GM19395 (cell line): ENCODE measurements at regions not wholly inside any gene's neighbourhood (a gene's known extent, or its start where the extent isn't known, plus 50 kb on each side); places are given as distances from the start of the nearest gene placed in this dataset.

Source experiments
- ATAC-seq: cut with Tn5 transposase; IDR thresholded peaks from one replicate; pipeline ENCODE4 v1.9.1; 2021; ENCODE audit warnings: mild to moderate bottlenecking, moderate library complexity; ENCODE audit not compliant: unreplicated experiment

DNA sequence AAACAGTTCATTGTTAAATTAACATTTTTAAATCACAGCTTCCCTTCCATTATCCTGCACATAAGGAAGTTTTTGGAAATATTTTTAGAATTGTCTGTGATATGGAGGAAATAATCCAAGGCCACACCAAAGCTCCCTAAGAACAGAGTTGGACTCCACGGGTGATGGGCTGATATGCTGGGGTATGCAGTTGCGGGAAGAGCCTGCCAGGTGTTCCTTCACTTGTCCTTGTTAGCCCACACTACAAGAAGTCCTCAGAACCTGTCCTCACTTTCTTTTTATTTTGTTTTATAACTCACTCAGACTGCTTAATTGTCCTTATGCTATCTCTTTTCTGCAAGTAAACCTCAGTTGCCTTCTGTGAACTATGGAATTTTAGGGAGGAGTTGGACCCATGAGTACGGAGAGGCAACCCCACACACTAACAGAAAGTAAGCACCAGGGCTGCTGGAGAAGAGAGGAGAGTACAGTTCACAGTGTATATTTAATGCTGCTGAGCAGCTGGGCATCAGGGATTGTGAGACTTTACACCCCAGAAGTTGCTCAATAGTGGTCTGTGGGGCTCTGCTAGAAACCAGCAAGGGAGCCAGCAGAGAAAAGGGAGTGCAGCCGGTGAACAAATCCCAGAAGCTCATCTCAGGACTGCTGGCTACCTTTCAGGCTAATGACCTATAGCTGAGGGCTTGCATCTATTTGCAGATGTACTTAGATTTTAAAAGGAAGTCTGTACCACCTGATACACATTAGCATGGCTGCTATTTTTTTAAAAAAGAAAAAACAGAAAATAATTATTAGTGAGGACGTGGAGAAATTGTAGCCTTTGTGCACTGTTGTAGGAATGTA lies 64.6 kb upstream of the FOXN2 start:
- no peak for ATAC-seq

DNA sequence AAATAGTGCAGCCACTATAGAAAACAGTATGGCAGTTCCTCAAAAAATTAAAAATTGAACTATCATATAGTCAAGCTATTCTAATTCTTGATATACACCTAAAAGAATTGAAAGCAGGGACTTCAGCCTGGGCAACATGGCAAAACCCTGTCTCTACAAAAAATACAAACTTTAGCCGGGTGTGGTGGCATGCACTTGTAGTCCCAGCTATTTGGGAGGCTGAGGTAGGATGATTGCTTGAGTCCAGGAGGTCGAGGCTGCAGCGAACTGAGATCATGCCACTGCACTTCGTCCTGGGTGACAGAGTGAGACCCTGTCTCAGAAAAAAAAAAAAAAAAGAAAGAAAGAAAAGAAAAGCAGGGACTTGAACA lies 64.0 kb upstream of the FOXN2 start:
- no peak for ATAC-seq

DNA sequence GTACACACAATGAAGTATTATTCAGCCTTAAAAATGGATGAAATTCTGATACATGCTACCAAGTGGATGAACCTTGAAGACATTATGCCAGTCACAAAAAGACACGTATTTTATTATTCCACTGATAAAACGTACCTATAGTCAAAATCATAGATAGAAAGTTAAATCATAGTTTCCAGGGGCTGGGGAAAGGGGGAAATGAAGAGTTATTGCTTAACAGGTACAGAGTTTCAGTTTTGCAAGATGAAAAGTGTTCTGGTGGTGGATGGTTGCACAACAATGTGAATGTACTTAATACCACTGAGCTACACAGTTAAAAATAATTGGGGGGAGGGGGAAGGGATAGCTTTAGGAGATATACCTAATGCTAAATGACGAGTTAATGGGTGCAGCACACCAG lies 63.5 kb upstream of the FOXN2 start:
- ATAC-seq: peak; percentile 64

DNA sequence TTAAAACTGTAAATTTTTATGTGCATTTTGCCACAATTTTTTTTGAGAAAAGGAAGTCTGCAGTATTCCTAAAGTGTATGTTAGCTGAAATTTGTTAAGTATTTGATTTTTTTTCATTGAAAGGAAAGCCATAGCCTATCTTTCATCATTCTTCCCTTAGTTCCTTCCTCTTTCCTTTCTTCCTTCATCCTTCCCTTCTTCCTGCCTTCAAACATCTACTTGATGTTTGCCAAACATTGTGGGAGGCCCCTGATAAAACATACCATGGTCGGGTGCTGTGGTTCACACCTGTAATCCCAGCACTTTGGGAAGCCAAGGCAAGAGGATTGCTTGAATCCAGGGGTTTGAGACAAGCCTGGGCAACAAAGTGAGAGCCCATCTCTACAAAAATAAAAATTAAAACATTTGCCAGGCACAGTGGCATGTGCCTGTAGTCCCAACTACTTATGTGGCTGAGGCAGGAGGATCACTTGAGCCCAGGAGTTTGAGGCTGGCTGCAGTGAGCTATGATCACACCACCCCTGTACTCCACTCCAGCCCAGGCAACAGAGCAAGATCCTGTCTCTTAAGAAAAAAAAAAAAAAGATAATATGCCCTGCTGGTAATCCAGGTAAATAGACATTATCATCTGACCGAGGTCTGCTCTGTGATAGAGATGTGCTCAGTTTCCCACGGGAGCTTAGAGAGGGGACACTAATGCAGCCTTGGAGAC lies 62.9 kb upstream of the FOXN2 start:
- ATAC-seq: no peak

DNA sequence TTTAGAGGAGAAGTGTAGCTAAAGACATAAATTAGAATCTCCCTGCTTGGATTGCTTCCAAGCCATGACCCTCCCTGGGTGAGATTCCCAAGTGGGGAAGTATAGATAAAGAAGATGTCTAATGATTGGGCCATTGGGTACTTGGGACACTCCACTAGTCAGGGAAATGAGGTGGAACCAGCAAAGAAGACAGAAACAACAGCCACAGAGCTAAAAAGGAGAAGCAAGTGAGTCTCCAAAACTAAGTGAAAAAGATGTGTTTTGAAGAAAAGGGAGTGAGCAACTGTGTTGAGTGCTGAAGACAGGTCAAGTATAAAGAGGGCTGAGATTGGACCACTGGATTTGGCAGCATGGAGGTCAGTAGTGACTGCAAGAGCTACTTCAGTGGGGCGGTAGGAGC lies 61.2 kb upstream of the FOXN2 start:
- no peak for ATAC-seq

DNA sequence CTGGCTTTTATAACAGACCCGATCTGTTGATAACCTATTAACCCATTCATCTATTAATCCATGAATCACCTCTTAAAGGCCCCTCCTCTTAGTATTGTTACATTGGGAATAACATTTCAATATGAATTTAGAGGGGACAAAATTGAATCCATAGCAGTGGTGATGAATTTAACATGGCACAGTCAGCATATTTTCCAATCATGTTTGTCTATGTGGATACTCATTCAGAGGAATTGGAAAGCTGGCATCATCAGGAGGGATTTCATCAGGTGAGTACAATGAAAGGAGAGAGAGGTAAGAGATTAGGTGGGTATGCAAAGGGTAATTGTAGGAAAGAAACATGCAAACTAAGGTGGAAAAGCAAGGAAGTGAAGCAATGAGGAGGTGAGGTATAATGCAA lies 59.6 kb upstream of the FOXN2 start:
- no peak for ATAC-seq

DNA sequence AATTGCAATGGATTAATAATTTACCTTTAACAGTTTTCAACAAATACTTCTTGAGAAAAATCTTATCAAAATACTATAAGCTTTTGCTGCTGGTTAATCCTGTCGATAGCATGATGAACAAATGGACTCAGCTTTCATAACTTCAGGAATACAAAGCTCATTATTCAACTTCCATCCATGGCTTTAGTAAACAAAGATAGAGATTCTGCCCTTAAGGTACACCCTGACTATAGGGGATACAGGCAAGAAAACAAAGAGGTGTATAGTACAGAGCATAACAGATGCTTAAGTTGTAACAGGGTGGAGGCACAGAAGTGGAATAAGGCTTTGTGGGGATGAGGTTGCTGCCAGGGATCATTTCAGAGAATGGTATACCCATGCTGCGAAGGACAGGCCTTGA lies 57.0 kb upstream of the FOXN2 start:
- ATAC-seq: no peak

DNA sequence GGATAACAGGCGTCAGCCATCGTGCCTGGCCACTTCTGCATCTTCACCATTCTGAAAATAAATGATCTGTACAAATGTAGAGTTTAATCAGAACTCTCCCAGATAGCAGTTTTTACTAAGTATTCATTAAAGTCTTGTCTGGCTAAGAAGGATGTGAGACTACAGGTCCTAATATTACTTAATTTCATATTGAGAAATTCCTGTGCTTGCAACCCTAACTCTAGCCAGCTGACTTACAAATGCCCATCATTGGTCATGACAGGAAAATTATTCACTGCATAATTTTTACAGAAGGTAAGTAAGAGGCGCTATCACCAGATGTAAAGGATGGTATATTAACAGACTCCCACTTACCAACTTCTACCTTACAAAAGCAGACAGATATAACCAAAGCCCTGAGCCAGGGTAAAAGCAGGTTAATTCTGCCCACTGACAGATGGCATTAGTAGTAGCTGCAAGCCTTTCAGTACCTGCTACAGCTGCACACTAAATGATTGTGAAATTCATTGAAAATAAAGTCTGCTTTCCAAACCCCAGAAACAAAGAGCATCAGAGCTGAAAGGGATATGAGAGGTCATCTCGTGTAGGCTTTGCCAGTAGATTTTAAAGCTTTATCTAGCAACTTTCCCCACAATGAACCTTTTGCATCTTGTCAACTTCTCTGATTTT lies 55.9 kb upstream of the FOXN2 start:
- no peak for ATAC-seq

DNA sequence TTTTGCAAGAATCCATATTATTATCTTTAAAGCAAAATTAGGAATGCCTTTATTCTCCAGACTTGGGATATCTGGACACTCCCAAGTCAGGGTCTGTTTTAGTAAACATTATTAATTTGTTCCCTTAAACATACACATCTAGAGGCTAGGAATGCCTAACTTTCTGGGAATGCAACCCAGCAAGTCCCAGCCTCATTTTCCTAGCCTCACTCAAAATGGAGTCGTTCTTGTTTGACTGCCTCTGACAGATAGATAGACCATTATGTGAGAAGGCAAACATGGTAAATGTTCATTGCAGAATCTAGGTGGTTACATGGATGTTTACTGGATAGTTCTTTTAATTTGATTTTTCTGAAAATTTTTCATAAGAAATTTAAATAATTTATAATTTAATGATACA lies 54.7 kb upstream of the FOXN2 start:
- ATAC-seq: no peak

DNA sequence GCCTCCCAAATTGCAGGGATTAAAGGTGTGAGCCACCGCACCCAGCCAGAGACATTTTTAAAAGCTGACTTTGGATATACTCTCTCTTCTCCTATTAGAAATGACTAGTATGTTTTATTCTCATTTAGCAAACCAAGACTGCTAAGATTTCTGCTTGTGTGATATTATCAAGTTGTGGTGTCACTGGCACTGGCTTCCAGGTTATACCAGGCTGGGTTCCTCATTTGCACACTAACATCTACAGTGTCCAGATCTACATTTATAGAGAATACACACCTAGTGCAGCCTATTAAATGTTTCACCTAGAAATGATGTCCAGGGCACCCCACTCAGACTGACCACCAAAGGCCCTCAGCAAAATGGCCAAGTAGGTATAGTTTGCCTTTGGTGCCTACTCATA lies 49.9 kb upstream of the FOXN2 start:
- no peak for ATAC-seq
